IPS-15b (cell line): ENCODE measurements at regions not wholly inside any gene's neighbourhood (a gene's known extent, or its start where the extent isn't known, plus 50 kb on each side); places are given as distances from the start of the nearest gene placed in this dataset.

Source experiments
- H3K27me3 ChIP-seq: one replicate; pipeline ENCODE4 v1.6.1; 2013; ENCODE audit warnings: low read length; ENCODE audit not compliant: control insufficient read depth, insufficient read depth
- H3K36me3 ChIP-seq: one replicate; pipeline ENCODE4 v1.6.1; 2013; ENCODE audit warnings: low read length; ENCODE audit not compliant: control insufficient read depth, insufficient read depth
- H3K4me1 ChIP-seq: one replicate; pipeline ENCODE4 v1.6.1; 2013; ENCODE audit warnings: mild to moderate bottlenecking, low read length; ENCODE audit not compliant: control insufficient read depth, insufficient read depth
- H3K4me3 ChIP-seq: one replicate; pipeline ENCODE4 v1.5.1; 2013; ENCODE audit warnings: low read depth, low read length
- H3K9ac ChIP-seq: one replicate; pipeline ENCODE4 v1.6.1; 2013; ENCODE audit warnings: low read depth, mild to moderate bottlenecking, low read length
- H3K9me3 ChIP-seq: one replicate; pipeline ENCODE4 v1.6.1; 2013; ENCODE audit warnings: mild to moderate bottlenecking, low read length; ENCODE audit not compliant: control insufficient read depth, insufficient read depth

GRCh38 chr6:113635222-113635986 lies 221.7 kb upstream of the MARCKS start:
- H3K4me3 ChIP-seq: no peak overlapping the region
- no peaks in the 10 kb centered on the region for H3K36me3 ChIP-seq
- H3K4me1 ChIP-seq: no peaks in the 10 kb centered on the region
- H3K9me3 ChIP-seq: no peaks in the 10 kb centered on the region
- H3K27me3 ChIP-seq: no peaks in the 10 kb centered on the region
- H3K9ac ChIP-seq: no peak overlapping the region

DNA sequence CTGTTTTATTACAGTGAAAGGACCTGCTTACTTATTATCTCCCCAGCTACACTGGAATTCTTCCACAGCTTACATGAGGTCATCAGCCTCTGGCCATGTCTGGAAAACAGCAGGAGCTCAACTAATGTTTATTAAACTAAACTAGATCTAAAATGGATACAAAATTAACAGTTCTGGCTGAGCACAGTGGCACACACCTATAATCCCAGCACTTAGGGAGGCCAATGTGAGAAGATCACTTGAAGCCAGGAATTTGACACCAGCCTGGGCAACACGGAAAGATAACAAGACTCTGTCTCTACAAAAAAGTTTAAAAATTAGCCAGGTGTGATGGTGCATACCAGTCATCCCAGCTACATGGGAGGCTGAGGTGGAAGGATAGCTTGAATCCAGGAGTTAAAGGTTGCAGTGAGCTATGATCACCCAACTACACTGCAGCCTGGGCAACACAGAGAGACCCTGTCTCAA lies 220.8 kb upstream of the MARCKS start:
- H3K36me3 ChIP-seq: no peaks in the 10 kb centered on the region
- no peaks in the 10 kb centered on the region for H3K27me3 ChIP-seq
- no peak overlapping the region for H3K4me3 ChIP-seq
- no peaks in the 10 kb centered on the region for H3K9me3 ChIP-seq
- no peaks in the 10 kb centered on the region for H3K4me1 ChIP-seq
- H3K9ac ChIP-seq: no peak overlapping the region

GRCh38 chr6:113640051-113640450 lies 217.1 kb upstream of the MARCKS start:
- H3K9me3 ChIP-seq: no peaks in the 10 kb centered on the region
- peaks cover 17% of the 10 kb centered on the region for H3K27me3 ChIP-seq
- H3K4me3 ChIP-seq: no peak overlapping the region
- no peaks in the 10 kb centered on the region for H3K4me1 ChIP-seq
- H3K36me3 ChIP-seq: no peaks in the 10 kb centered on the region
- H3K9ac ChIP-seq: no peak overlapping the region

- no peak overlapping the region for H3K4me3 ChIP-seq
These were observed 215.0 kb upstream of the MARCKS start for GRCh38 chr6:113642001-113642713.

GRCh38 chr6:113642714-113643406 lies 214.3 kb upstream of the MARCKS start:
- H3K4me1 ChIP-seq: no peaks in the 10 kb centered on the region
- H3K36me3 ChIP-seq: no peaks in the 10 kb centered on the region
- no peaks in the 10 kb centered on the region for H3K9me3 ChIP-seq
- no peak overlapping the region for H3K4me3 ChIP-seq
- H3K27me3 ChIP-seq: peaks cover 19% of the 10 kb centered on the region
- no peak overlapping the region for H3K9ac ChIP-seq

More at GRCh38 chr6:113642001-113642713, 215.0 kb upstream of the MARCKS start:
- H3K27me3 ChIP-seq: peaks cover 19% of the 10 kb centered on the region
- no peak overlapping the region for H3K9ac ChIP-seq
- no peaks in the 10 kb centered on the region for H3K36me3 ChIP-seq
- no peaks in the 10 kb centered on the region for H3K9me3 ChIP-seq
- H3K4me1 ChIP-seq: no peaks in the 10 kb centered on the region

DNA sequence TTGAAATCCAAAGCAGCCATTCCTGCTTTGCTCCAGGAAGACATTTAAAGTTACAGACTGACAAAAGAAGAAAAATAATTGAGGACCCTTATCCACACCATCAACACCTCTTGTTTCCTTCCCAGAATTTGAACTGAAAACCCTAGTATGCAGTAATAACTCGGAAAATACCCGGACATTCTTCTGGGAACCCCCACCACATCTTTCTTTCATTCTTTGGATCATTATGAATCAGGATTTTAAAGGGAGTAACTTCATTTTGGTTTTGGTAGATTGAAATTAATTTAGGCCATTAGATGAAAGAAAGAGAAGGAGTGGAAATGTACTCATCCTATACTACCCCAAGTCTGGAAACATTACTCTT lies 213.8 kb upstream of the MARCKS start:
- H3K9me3 ChIP-seq: no peaks in the 10 kb centered on the region
- H3K27me3 ChIP-seq: peaks cover 19% of the 10 kb centered on the region
- no peak overlapping the region for H3K4me3 ChIP-seq
- no peaks in the 10 kb centered on the region for H3K36me3 ChIP-seq
- H3K9ac ChIP-seq: no peak overlapping the region
- no peaks in the 10 kb centered on the region for H3K4me1 ChIP-seq

DNA sequence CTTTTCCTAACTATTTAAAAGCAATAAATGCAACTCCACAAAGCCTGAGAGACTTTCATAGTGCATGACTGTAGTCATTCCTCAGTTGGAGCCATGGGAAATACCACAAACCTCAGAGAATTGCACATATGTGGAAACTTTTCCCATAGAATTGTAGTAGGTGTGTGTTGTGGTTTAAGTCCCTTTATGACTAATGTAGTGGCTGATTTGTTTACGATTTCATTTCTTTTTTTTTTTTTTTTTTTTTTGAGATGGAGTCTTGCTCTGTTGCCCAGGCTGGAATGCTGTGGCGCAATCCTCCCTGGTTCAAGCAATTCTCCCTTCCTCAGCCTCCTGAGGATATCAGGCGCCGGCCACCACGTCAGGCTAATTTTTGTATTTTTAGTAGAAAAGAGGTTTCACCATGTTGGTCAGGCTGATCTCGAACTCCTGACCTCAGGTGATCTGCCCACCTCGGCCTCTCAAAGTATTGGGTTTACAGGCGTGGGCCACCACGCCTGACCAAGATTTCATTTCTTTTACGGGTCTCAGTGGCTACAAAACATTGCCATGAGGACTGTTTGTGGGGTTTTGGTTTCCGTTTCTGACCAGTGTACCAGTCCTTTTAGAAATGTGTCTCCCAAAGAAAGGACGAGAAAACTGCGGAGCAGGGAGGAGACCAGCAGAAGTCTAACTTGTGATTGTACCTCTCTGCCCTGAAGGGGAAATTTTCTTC lies 212.1 kb upstream of the MARCKS start:
- H3K4me1 ChIP-seq: peaks cover 3% of the 10 kb centered on the region
- no peaks in the 10 kb centered on the region for H3K9me3 ChIP-seq
- no peaks in the 10 kb centered on the region for H3K36me3 ChIP-seq
- H3K9ac ChIP-seq: no peak overlapping the region
- H3K27me3 ChIP-seq: peaks cover 19% of the 10 kb centered on the region
- no peak overlapping the region for H3K4me3 ChIP-seq

- H3K27me3 ChIP-seq: peaks cover 19% of the 10 kb centered on the region
- no peaks in the 10 kb centered on the region for H3K9me3 ChIP-seq
- H3K36me3 ChIP-seq: no peaks in the 10 kb centered on the region
- H3K9ac ChIP-seq: no peak overlapping the region
- no peak overlapping the region for H3K4me3 ChIP-seq
- H3K4me1 ChIP-seq: peaks cover 3% of the 10 kb centered on the region
These were observed 211.6 kb upstream of the MARCKS start for GRCh38 chr6:113645576-113645970.

- Histone ChIP-seq H3K4me3 (no peak overlapping the region), H3K9ac (no peak overlapping the region), H3K36me3 (no peaks in the 10 kb centered on the region), H3K27me3 (peaks cover 19% of the 10 kb centered on the region), H3K4me1 (peaks cover 3% of the 10 kb centered on the region), H3K9me3 (no peaks in the 10 kb centered on the region)
These were observed 211.2 kb upstream of the MARCKS start for GRCh38 chr6:113645986-113646385.

DNA sequence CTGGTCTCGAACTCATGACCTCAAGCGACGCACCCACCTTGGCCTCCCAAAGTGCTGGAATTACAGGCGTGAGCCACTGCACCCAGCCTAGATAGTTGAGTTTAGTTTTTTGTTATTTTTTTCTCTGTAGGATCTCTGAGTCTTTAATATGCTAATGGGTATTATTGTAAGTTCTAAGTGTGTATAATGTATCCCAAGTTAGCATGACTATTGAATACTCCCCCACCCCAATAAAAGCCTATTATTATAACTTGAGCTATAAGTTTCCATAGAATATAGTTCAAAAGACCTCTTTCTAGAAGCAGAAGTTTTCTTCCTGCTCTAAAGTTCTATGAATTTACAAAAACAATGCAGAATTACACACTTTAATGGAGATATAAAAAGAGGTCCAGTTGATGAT lies 210.4 kb upstream of the MARCKS start:
- Histone ChIP-seq H3K4me3 (no peak overlapping the region), H3K36me3 (no peaks in the 10 kb centered on the region), H3K9ac (no peak overlapping the region), H3K9me3 (no peaks in the 10 kb centered on the region), H3K27me3 (peaks cover 19% of the 10 kb centered on the region), H3K4me1 (peaks cover 3% of the 10 kb centered on the region)

DNA sequence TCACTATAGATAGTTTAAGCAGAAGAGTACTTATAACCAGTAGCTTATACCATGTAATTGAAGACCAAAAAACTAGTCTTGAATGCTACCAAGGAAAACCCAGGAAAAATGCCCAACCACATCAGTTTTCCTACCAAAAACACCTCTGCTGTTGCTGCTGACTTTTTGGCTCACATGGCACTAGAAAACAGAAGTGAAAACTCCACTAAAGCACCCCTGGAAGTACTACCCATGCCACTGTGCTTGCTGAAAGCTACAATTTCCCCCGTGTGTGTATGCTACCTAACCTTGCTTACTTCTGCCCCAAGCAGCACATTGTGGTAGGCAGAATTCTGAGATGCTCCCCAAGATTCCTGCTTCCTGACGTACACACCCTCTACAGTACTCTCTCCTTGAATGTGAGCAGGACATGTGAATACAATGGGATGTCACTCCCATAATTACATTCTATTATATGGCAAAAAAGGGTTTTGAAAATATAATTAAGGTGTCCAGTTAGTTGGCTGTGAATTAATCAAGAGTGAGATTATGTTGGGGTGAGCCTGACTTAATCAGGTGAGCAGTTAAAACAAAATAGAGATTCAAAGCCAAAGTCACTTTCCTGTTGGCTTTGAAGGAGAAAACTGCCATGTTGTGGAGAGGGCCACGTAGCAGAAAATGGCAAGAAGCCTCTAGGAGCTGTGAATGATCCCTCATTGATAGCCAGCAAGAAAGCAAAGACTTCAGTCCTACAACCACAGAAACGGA lies 209.8 kb upstream of the MARCKS start:
- no peaks in the 10 kb centered on the region for H3K36me3 ChIP-seq
- peaks cover 3% of the 10 kb centered on the region for H3K4me1 ChIP-seq
- H3K4me3 ChIP-seq: no peak overlapping the region
- peaks cover 18% of the 10 kb centered on the region for H3K27me3 ChIP-seq
- no peaks in the 10 kb centered on the region for H3K9me3 ChIP-seq
- H3K9ac ChIP-seq: no peak overlapping the region
